ENCODE measurements at regions not wholly inside any gene's neighbourhood (a gene's known extent, or its start where the extent isn't known, plus 50 kb on each side); places are given as distances from the start of the nearest gene placed in this dataset.
"Not testable (repeated sequence)": the region's sequence is repeated elsewhere in the genome, so short reads cannot be mapped to it uniquely, and the experiment has no call there.

GRCh38 chr3:162708394-162708793 is 1211.8 kb downstream of the OTOL1 start:
- intact Hi-C loops (cut with micrococcal nuclease): not testable (repeated sequence)

GRCh38 chr3:162708942-162709706 is 1212.5 kb downstream of the OTOL1 start:
- intact Hi-C loops (cut with micrococcal nuclease): not testable (repeated sequence)

GRCh38 chr3:162710332-162711112 is 1213.9 kb downstream of the OTOL1 start:
- intact Hi-C loops (cut with micrococcal nuclease): no loop called here

GRCh38 chr3:162717074-162717473 is 1220.5 kb downstream of the OTOL1 start:
- intact Hi-C loops (cut with micrococcal nuclease): not testable (repeated sequence)

DNA sequence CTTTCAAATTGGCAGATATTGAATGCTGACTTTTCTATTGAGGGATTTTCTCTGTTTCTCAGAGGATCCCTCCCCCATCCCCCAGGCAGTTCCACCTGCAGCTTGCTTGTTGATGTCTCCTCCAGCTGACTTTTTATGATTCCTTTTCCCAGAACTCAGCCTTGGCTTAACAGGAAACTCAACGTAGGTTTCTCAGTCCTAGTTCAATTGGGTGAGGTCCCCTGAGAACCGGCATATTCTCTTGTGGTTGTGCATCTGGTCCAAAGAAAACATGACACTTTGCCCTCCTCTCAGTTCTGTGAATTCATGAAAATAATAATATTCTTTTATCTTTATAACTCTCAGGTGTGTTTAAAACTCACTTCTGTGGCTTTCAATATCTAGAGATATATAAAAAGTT is 1222.1 kb downstream of the OTOL1 start:
- intact Hi-C loops (cut with micrococcal nuclease): no loop called here

- intact Hi-C loops (cut with micrococcal nuclease): no loop called here
These were observed 1223.2 kb downstream of the OTOL1 start for GRCh38 chr3:162719684-162720341.

DNA sequence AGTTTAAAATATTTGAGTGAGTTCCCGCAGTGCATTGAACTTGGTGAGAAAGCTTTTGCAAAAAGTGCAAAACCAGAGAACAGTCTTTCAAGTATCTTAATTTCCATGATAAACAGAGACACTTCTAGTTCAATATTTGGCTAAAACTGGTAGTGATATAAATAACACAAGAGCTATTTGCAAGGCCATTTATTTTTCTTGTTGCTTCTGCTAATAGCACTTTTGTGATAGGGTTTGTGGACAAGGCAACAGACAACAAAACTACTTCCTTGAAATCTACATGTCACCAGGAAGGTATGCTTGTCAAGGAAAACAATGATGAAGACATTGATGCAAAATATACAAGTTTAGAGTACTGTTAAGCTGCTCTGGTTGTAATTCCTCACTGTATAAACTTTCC is 1225.1 kb downstream of the OTOL1 start:
- intact Hi-C loops (cut with micrococcal nuclease): no loop called here

- intact Hi-C loops (cut with micrococcal nuclease): no loop called here
These were observed 1225.7 kb downstream of the OTOL1 start for GRCh38 chr3:162722337-162722736.

DNA sequence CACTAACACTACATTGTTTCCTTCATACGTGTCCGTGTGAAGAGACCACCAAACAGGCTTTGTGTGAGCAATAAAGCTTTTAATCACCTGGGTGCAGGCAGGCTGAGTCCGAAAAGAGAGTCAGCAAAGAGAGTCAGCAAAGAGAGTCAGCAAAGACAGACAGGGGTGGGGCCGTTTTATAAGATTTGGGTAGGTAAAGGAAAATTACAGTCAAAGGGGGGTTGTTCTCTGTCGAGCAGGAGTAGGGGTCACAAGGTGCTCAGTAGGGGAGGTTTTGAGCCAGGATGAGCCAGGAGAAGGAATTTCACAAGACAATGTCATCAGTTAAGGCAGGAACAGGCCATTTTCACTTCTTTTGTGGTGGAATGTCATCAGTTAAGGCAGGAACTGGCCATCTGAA is 1226.2 kb downstream of the OTOL1 start:
- intact Hi-C loops (cut with micrococcal nuclease): not testable (repeated sequence)

- intact Hi-C loops (cut with micrococcal nuclease): no loop called here
These were observed 1233.1 kb downstream of the OTOL1 start for GRCh38 chr3:162729686-162730085.

GRCh38 chr3:162731961-162732360 is 1235.4 kb downstream of the OTOL1 start:
- intact Hi-C loops (cut with micrococcal nuclease): not testable (repeated sequence)

DNA sequence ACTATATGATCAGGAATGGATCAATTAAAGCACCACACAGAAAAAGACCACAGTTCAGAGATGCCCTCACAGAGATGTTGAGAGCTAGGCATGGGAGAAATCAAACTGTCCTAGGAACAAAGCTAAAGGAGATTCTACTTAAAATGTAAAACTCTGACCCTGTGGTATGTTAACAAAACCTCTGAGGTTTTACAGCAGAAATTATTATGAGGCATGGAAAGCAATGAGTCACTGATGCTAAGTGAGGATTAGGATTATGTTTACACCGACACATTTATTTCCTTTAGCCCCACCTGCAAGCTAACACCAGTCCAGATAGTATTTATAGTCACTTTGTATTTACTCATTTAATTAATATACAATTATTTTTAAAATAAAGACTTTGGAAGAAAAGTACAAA is 1242.2 kb downstream of the OTOL1 start:
- intact Hi-C loops (cut with micrococcal nuclease): no loop called here

- intact Hi-C loops (cut with micrococcal nuclease): no loop called here
These were observed 1244.5 kb downstream of the OTOL1 start for GRCh38 chr3:162740941-162741596.

DNA sequence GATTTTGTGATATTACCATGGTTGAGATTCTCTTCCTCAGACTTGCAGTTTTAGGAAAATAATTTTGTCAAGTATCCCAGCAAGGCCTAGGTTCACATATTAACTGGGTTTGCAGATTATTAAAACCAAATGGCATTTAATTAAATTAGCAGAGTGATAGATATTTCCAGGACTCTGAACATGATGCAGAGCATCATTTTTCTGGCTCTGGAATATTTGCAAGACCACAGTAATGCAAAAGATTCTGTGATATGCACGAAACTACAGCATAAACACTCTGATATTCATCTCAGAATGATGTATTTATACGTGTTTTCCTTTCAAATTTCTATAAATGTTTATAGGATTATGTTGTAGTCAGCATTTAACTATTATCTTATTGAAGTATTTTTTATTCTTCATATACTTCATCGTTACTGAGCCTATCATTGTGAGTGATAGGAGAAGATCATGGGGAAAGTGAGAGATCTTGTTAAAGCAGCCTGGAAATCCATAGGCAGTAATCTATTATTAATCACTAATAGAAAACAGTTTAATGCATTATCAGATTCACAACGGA is 1245.6 kb downstream of the OTOL1 start:
- intact Hi-C loops (cut with micrococcal nuclease): no loop called here

GRCh38 chr3:162743091-162743490 is 1246.5 kb downstream of the OTOL1 start:
- intact Hi-C loops (cut with micrococcal nuclease): no loop called here

- intact Hi-C loops (cut with micrococcal nuclease): no loop called here
These were observed 1264.2 kb downstream of the OTOL1 start for GRCh38 chr3:162760789-162761188.

- intact Hi-C loops (cut with micrococcal nuclease): no loop called here
These were observed 1267.6 kb downstream of the OTOL1 start for GRCh38 chr3:162764051-162764807.

DNA sequence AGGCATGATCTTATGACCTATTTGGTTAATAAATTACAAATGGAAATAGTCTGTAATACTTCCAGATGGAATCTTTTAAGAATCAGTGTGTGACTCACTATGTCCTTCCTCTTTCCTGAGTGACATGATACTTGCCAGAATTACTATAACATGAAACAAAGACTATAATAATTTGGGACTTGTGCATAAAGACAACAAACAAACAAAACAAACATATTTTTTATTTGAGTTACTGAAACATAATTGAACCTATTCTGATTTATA is 1268.1 kb downstream of the OTOL1 start:
- intact Hi-C loops (cut with micrococcal nuclease): no loop called here

- intact Hi-C loops (cut with micrococcal nuclease): no loop called here
These were observed 1268.9 kb downstream of the OTOL1 start for GRCh38 chr3:162765524-162765923.

DNA sequence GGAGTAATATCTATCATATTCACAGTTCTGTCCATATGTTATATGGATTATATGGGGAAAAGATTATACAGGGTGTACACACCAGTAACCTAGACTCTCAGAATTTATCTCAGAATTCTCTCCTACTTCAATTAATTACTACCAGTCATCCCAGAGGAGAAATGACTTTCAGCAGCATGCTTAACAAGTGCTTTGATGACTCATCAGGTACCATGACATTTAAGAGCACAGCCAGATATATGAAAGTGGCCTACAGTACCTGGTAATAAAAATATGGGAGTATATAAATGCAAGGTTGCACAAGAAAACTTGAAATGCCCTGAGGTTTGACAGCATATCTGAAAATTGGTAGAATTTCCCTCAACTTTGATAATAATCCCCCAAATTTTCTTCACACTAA is 1273.0 kb downstream of the OTOL1 start:
- intact Hi-C loops (cut with micrococcal nuclease): no loop called here

DNA sequence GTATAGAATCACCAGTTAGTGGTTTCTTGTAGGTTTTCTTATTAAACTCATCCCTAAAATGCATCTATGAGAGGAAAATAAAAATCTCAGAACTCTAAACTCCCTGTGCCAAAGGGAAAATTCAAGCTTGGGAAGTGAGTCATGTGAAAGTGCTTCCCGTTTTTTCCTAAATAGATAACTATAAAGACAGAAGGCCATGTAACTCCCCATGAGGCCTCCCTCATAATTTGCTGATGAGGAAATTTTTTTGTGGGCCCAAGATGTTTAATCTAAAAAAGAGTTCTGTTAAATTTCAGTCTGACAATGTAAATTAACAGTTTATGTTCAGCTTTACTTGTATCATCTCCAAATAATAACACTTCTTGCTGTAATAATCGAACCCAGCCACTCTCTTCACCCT is 1273.9 kb downstream of the OTOL1 start:
- intact Hi-C loops (cut with micrococcal nuclease): no loop called here

Measured in T-helper 2 cell treated with Interferon-gamma antibody and Interleukin-4, amounts not matched to agents 100 ng/mL and 5 ng/mL, for 36 hours (primary cell).